IMR-90 (cell line): ENCODE measurements at regions not wholly inside any gene's neighbourhood (a gene's known extent, or its start where the extent isn't known, plus 50 kb on each side); places are given as distances from the start of the nearest gene placed in this dataset.

Source experiments
- BHLHE40 ChIP-seq: fragments of 150-350 bp; IDR thresholded peaks from 2 replicates; pipeline ENCODE4 v1.6.1; 2016; ENCODE audit warnings: mild to moderate bottlenecking, low read depth, low read length
- CHD1 ChIP-seq: IDR thresholded peaks from 2 replicates; pipeline ENCODE4 v1.6.1; 2012; ENCODE audit warnings: low read depth, low read length, improper control_type of control experiment
- FOS ChIP-seq: fragments of 150-350 bp; IDR thresholded peaks from 2 replicates; pipeline ENCODE4 v1.6.1; 2016; ENCODE audit warnings: low read depth, low read length
- MAFK ChIP-seq: IDR thresholded peaks from 2 replicates; pipeline ENCODE4 v1.6.1; 2012; ENCODE audit warnings: low read depth, low read length, improper control_type of control experiment
- MAZ ChIP-seq: IDR thresholded peaks from 2 replicates; pipeline ENCODE4 v1.6.1; 2012; ENCODE audit warnings: low read depth, mild to moderate bottlenecking, low read length, improper control_type of control experiment, moderate library complexity, borderline replicate concordance
- MXI1 ChIP-seq: IDR thresholded peaks from 2 replicates; pipeline ENCODE4 v1.6.1; 2012; ENCODE audit warnings: low read depth, mild to moderate bottlenecking, low read length, moderate library complexity, borderline replicate concordance
- POLR2A ChIP-seq: IDR thresholded peaks from 2 replicates; pipeline ENCODE4 v1.6.1; 2012; ENCODE audit warnings: mild to moderate bottlenecking, low read depth, low read length
- RAD21 ChIP-seq: IDR thresholded peaks from 2 replicates; pipeline ENCODE4 v1.6.1; 2012; ENCODE audit warnings: low read length, improper control_type of control experiment
- RCOR1 ChIP-seq: IDR thresholded peaks from 2 replicates; pipeline ENCODE4 v1.6.1; 2012; ENCODE audit warnings: mild to moderate bottlenecking, low read length, improper control_type of control experiment; ENCODE audit not compliant: insufficient replicate concordance
- SMC3 ChIP-seq: fragments of 150-350 bp; IDR thresholded peaks from 2 replicates; pipeline ENCODE4 v1.6.1; 2016; ENCODE audit warnings: low read depth, mild to moderate bottlenecking, antibody characterized with exemption, low read length, moderate library complexity
- TF ChIP-seq, protein P1 (sequence below): conservative IDR thresholded peaks from 2 replicates; pipeline ENCODE4 v1.5.1; 2012; ENCODE audit warnings: mild to moderate bottlenecking, low read depth, low read length, improper control_type of control experiment
- TF ChIP-seq, protein P2 (sequence below): fragments of 150-350 bp; IDR thresholded peaks from 2 replicates; pipeline ENCODE4 v1.6.1; 2017; ENCODE audit warnings: mild to moderate bottlenecking, antibody characterized with exemption, low read length, low read depth
- TF ChIP-seq, protein P3 (sequence below): fragments of 150-350 bp; IDR thresholded peaks from 2 replicates; pipeline ENCODE4 v1.6.1; 2016; ENCODE audit warnings: low read depth, mild to moderate bottlenecking, low read length, moderate library complexity, borderline replicate concordance

DNA sequence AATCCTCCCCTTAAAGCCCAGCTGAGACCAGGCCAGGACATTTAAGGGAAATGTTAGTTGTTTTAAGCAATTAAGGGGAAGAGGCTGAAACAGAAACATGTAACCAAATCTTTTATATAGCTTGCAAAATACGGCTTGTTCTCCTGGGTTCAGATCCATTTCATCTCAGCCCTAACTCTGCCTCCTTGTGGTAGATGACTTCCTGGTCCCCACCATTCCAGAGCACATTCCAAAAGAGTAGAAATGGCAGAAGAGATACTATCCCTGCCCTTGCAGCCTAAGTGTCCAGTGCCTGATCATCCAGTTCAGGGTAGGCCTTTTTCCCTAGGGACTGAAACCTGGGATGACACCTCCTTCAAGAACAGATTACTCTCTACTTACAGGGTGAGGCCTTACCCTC is 266.2 kb upstream of the VEPH1 start:
- TF ChIP-seq POLR2A (no peak), RCOR1 (no peak), MAZ (no peak), BHLHE40 (no peak), RAD21 (no peak), CHD1 (no peak), SMC3 (no peak), MXI1 (no peak), MAFK (no peak), FOS (no peak)
- TF ChIP-seq, protein P1, sequence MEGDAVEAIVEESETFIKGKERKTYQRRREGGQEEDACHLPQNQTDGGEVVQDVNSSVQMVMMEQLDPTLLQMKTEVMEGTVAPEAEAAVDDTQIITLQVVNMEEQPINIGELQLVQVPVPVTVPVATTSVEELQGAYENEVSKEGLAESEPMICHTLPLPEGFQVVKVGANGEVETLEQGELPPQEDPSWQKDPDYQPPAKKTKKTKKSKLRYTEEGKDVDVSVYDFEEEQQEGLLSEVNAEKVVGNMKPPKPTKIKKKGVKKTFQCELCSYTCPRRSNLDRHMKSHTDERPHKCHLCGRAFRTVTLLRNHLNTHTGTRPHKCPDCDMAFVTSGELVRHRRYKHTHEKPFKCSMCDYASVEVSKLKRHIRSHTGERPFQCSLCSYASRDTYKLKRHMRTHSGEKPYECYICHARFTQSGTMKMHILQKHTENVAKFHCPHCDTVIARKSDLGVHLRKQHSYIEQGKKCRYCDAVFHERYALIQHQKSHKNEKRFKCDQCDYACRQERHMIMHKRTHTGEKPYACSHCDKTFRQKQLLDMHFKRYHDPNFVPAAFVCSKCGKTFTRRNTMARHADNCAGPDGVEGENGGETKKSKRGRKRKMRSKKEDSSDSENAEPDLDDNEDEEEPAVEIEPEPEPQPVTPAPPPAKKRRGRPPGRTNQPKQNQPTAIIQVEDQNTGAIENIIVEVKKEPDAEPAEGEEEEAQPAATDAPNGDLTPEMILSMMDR = no peak
- TF ChIP-seq, protein P2, sequence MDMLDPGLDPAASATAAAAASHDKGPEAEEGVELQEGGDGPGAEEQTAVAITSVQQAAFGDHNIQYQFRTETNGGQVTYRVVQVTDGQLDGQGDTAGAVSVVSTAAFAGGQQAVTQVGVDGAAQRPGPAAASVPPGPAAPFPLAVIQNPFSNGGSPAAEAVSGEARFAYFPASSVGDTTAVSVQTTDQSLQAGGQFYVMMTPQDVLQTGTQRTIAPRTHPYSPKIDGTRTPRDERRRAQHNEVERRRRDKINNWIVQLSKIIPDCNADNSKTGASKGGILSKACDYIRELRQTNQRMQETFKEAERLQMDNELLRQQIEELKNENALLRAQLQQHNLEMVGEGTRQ = no peak
- TF ChIP-seq, protein P3, sequence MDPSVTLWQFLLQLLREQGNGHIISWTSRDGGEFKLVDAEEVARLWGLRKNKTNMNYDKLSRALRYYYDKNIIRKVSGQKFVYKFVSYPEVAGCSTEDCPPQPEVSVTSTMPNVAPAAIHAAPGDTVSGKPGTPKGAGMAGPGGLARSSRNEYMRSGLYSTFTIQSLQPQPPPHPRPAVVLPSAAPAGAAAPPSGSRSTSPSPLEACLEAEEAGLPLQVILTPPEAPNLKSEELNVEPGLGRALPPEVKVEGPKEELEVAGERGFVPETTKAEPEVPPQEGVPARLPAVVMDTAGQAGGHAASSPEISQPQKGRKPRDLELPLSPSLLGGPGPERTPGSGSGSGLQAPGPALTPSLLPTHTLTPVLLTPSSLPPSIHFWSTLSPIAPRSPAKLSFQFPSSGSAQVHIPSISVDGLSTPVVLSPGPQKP = no peak
